ENCODE measurements at regions not wholly inside any gene's neighbourhood (a gene's known extent, or its start where the extent isn't known, plus 50 kb on each side); places are given as distances from the start of the nearest gene placed in this dataset.

DNA sequence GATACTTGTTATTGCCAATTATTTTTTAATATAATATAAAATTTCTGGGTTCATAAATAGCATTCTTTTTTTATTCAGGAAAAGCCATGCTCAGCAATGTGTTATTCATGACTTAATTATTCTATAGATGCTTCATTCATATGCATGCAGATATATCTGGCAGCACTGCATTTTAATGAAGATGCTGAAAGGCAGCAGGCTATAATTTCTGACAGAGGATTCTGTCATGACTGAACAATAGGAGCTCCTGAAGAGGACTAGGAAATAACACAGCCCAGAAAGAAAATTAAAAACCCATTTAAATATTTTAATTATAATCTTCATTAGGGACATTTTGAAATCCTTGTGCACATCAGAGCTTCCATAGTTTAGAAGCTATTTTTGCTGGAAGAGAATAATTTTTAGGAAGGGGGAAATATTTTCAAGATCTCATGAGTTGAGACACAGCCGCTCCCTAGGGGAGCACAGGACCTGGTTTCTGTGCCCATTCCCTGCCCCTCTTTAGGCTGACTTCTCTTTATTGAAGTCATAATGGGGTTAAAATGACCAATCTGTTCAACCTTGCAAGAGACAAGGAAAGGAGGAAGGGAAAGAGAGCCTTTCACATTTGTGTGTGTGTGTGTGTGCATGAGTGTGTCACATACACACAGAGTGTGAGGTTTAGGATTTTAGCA, 83.9 kb downstream of the RPE65 start:
- no peak for TF ChIP-seq POLR2A (IDR thresholded peaks at IDR 0.05)
- TF ChIP-seq, protein P1, sequence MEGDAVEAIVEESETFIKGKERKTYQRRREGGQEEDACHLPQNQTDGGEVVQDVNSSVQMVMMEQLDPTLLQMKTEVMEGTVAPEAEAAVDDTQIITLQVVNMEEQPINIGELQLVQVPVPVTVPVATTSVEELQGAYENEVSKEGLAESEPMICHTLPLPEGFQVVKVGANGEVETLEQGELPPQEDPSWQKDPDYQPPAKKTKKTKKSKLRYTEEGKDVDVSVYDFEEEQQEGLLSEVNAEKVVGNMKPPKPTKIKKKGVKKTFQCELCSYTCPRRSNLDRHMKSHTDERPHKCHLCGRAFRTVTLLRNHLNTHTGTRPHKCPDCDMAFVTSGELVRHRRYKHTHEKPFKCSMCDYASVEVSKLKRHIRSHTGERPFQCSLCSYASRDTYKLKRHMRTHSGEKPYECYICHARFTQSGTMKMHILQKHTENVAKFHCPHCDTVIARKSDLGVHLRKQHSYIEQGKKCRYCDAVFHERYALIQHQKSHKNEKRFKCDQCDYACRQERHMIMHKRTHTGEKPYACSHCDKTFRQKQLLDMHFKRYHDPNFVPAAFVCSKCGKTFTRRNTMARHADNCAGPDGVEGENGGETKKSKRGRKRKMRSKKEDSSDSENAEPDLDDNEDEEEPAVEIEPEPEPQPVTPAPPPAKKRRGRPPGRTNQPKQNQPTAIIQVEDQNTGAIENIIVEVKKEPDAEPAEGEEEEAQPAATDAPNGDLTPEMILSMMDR (IDR thresholded peaks at IDR 0.05), result no peak

All from ovary (tissue), 3 donors.